PC-3 (cell line): ENCODE measurements at regions not wholly inside any gene's neighbourhood (a gene's known extent, or its start where the extent isn't known, plus 50 kb on each side); places are given as distances from the start of the nearest gene placed in this dataset.

ENCODE experiments used
- EZH2phosphoT487 ChIP-seq: fragments of 300-600 bp; sonication (generic); IDR thresholded peaks from 2 replicates; pipeline ENCODE4 v1.6.1; 2018; ENCODE audit warnings: mild to moderate bottlenecking, antibody characterized with exemption, low read length, borderline replicate concordance
- TF ChIP-seq, protein P1 (sequence below): fragments of 300-600 bp; sonication (generic); conservative IDR thresholded peaks from 2 replicates; pipeline ENCODE4 v1.5.1; 2017; ENCODE audit warnings: antibody characterized with exemption, low read depth, mild to moderate bottlenecking, low read length

DNA sequence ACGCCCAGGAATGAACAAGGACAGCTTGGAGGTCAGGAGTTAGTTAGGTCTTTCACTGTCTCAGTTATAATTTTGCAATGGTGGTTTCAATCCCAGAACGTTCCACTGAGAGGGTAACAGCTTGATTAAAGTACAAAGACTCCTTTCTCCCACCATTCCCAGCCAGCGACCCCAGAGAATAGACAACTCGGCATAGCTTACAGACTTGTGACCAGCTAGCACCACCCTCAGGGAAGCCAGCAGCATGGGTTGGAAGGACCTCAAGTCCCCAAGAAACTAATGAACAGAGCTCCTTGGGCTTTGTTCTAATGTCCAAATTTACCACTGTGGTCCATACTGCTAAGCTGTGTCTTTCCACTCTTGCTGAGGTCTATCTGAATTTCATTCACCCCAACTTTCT, 72.0 kb upstream of the MED14 start:
- no peak for TF ChIP-seq EZH2phosphoT487
- TF ChIP-seq, protein P1, sequence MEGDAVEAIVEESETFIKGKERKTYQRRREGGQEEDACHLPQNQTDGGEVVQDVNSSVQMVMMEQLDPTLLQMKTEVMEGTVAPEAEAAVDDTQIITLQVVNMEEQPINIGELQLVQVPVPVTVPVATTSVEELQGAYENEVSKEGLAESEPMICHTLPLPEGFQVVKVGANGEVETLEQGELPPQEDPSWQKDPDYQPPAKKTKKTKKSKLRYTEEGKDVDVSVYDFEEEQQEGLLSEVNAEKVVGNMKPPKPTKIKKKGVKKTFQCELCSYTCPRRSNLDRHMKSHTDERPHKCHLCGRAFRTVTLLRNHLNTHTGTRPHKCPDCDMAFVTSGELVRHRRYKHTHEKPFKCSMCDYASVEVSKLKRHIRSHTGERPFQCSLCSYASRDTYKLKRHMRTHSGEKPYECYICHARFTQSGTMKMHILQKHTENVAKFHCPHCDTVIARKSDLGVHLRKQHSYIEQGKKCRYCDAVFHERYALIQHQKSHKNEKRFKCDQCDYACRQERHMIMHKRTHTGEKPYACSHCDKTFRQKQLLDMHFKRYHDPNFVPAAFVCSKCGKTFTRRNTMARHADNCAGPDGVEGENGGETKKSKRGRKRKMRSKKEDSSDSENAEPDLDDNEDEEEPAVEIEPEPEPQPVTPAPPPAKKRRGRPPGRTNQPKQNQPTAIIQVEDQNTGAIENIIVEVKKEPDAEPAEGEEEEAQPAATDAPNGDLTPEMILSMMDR, result no peak
